ENCODE measurements at regions not wholly inside any gene's neighbourhood (a gene's known extent, or its start where the extent isn't known, plus 50 kb on each side); places are given as distances from the start of the nearest gene placed in this dataset.
"Not testable (repeated sequence)": the region's sequence is repeated elsewhere in the genome, so short reads cannot be mapped to it uniquely, and the experiment has no call there.

- no peak for TF ChIP-seq CTCF (IDR thresholded peaks at IDR 0.05)
- Histone ChIP-seq H3K36me3 (no peaks in the 10 kb centered on the region), H3K27ac (no peak overlapping the region), H3K9me3 (no peaks in the 10 kb centered on the region), H3K4me1 (no peaks in the 10 kb centered on the region), H3K27me3 (no peaks in the 10 kb centered on the region), H3K4me3 (no peak overlapping the region)
- DNase-seq (ENCODE audit: low spot score in 2 of 2) = no peak
- intact Hi-C loops (cut with DNase I) = no loop called here
Measured at GRCh38 chr7:148500978-148501377, 89.6 kb upstream of the C7orf33 start.

GRCh38 chr7:148503900-148504487, 86.6 kb upstream of the C7orf33 start:
- intact Hi-C loops (cut with DNase I) = loop anchor here (1.0 to 2.0 kb wide), 2 partner anchors 459 to 462 kb away; no protein-coding TSS in a partner anchor
- Histone ChIP-seq H3K27me3 (no peaks in the 10 kb centered on the region), H3K27ac (no peak overlapping the region), H3K4me1 (no peaks in the 10 kb centered on the region), H3K4me3 (no peak overlapping the region), H3K36me3 (no peaks in the 10 kb centered on the region), H3K9me3 (no peaks in the 10 kb centered on the region)
- no peak for DNase-seq (ENCODE audit: low spot score in 2 of 2)
- peak; percentile 46 to 69 (median 68) for TF ChIP-seq CTCF (IDR thresholded peaks at IDR 0.05)

GRCh38 chr7:148505645-148506375, 84.8 kb upstream of the C7orf33 start:
- TF ChIP-seq CTCF (IDR thresholded peaks at IDR 0.05) = no peak
- H3K9me3 ChIP-seq = no peaks in the 10 kb centered on the region
- no peak overlapping the region for H3K4me3 ChIP-seq
- H3K36me3 ChIP-seq = no peaks in the 10 kb centered on the region
- no peaks in the 10 kb centered on the region for H3K4me1 ChIP-seq
- intact Hi-C loops (cut with DNase I) = loop anchor here (5.0 kb wide), 1 partner anchor 1906 kb away; no protein-coding TSS in a partner anchor
- H3K27me3 ChIP-seq = no peaks in the 10 kb centered on the region
- H3K27ac ChIP-seq = no peak overlapping the region
- no peak for DNase-seq (ENCODE audit: low spot score in 2 of 2)

GRCh38 chr7:148507064-148507573, 83.4 kb upstream of the C7orf33 start:
- not testable (repeated sequence) for H3K9me3 ChIP-seq; DNase-seq (ENCODE audit: low spot score in 2 of 2)
- intact Hi-C loops (cut with DNase I) = loop anchor here (5.0 kb wide), 1 partner anchor 1905 kb away; no protein-coding TSS in a partner anchor

GRCh38 chr7:148507787-148508186, 82.8 kb upstream of the C7orf33 start:
- intact Hi-C loops (cut with DNase I) = loop anchor here (5.0 kb wide), 1 partner anchor 1905 kb away; no protein-coding TSS in a partner anchor
- H3K4me1 ChIP-seq = no peaks in the 10 kb centered on the region
- no peak for TF ChIP-seq CTCF (IDR thresholded peaks at IDR 0.05)
- DNase-seq (ENCODE audit: low spot score in 2 of 2) = no peak
- no peak overlapping the region for H3K4me3 ChIP-seq
- H3K27ac ChIP-seq = no peak overlapping the region
- H3K36me3 ChIP-seq = no peaks in the 10 kb centered on the region
- H3K27me3 ChIP-seq = no peaks in the 10 kb centered on the region
- no peaks in the 10 kb centered on the region for H3K9me3 ChIP-seq

More at GRCh38 chr7:148507064-148507573, 83.4 kb upstream of the C7orf33 start:
- not testable (repeated sequence) for H3K4me1 ChIP-seq, H3K36me3 ChIP-seq, H3K27me3 ChIP-seq, H3K27ac ChIP-seq, H3K4me3 ChIP-seq

GRCh38 chr7:148514236-148514635, 76.3 kb upstream of the C7orf33 start:
- no peak overlapping the region for H3K4me3 ChIP-seq
- H3K27ac ChIP-seq = no peak overlapping the region
- no peaks in the 10 kb centered on the region for H3K36me3 ChIP-seq
- no peak for DNase-seq (ENCODE audit: low spot score in 2 of 2)
- intact Hi-C loops (cut with DNase I) = no loop called here
- TF ChIP-seq CTCF (IDR thresholded peaks at IDR 0.05) = no peak
- H3K27me3 ChIP-seq = no peaks in the 10 kb centered on the region
- no peaks in the 10 kb centered on the region for H3K9me3 ChIP-seq
- no peaks in the 10 kb centered on the region for H3K4me1 ChIP-seq

Measured in ascending aorta (tissue), 2 donors.